CD1c-positive myeloid dendritic cell (primary cell): ENCODE measurements at regions not wholly inside any gene's neighbourhood (a gene's known extent, or its start where the extent isn't known, plus 50 kb on each side); places are given as distances from the start of the nearest gene placed in this dataset.

Experiments used
- DNase-seq: peaks from one replicate; pipeline ENCODE4 v3.0.0-alpha.2; 2016; ENCODE audit errors: extremely low spot score

DNA sequence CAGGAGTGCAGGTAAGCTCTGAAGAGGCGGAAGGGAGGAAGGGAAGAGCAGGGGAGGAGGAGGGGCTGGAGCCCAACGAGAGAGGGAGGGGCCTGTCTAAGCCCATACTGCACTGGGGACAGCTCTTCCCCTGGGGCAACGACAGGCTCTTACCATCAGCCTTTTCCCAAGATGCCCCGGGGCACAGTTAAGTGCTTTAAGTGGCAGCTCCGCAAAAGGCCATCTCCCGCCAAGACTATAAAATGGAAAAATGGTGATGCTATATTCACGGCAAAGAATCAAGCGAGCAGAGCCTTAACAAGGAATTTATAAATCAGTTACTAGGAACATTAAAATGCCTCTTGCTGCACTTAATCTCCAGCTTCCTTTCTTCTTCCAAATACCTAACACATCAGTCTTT, 110.2 kb upstream of the NLRP1 start:
- DNase-seq: no peak

DNA sequence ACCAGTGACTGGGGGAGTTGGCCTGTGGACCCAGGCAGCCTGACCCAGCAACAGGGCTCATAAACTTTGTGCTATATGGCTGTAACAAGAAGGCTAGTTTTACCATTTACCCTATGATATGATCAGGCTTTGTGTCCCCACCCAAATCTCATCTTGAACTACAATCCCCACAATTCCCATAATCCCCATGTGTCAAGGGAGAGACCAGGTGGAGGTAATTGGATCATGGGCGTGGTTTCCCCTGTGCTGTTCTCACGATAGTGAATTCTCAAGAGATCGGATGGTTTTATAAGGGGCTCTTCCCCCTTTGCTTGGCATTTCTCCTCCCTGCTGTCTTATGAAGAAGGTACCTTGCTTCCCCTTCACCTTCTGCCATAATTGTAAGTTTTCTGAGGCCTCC, 111.2 kb upstream of the NLRP1 start:
- no peak for DNase-seq

- DNase-seq: no peak
Observed at GRCh38 chr17:5698959-5699358, 114.7 kb upstream of the NLRP1 start.

DNA sequence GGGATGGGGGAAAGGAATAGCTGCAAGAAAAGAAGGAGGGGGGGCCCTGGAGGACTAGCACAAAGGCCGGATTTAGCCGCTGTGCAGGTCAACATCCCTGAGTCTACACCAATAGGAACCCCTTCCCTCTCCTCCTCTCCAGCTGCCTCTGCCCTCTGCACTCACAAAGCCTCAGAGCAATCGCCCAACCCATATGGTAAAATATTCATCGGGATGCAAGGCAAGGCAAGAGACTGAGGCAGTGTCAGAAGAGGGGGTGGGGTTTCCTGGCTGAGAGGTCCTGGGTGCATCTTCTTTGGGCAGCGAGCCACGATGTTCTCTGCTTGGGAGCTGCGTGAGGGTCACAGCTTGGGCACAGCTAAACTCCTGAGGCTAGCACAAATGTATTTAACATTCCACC, 115.5 kb upstream of the NLRP1 start:
- DNase-seq: no peak

DNA sequence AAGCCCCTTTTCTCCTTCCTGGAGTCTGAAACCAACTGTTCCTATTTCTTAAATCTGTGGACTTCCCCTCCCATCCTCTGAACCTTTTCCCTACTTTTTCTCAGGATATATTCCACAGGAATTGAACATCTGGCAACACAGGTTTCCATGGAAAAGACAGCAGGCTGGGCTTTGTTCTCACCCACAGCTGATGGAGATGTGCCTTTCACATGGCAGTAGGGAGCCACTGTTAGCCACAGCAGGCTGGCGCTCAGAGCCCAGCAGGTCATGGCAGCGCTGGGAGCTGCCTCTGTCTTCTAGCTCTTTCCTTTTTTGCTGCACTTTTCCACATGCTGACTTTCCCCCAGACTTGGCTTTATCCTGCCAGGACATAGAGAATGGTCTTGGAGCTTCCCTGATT, 116.4 kb upstream of the NLRP1 start:
- DNase-seq: no peak

GRCh38 chr17:5701381-5701780, 117.1 kb upstream of the NLRP1 start:
- DNase-seq: no peak

DNA sequence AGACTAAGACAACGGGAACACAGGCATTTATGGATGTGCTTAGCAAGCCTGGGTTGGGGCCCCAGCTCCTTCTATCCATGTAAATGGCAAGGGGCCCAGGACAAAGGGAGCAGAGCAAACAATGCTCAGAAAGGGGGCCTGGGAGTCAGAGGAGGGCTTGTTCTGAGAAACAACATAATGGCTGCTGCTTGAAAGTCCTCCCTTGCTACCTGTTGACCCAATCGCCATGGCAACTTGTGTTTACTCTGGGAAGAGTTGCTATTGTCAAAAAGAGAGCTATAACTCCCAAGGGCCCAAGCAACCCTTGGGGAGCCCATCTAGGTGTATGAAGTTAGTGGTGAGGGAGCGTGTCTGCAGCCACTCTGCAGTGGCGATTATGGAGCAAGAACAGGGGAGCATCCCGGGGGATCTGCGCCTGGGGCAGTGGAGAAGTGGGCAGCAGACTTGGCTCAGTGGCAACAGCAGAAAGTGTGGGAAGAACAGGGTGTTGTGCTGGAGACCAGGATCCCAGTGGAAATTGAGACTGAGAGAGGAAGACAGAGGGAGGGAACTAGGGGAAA, 118.7 kb upstream of the NLRP1 start:
- DNase-seq: no peak

GRCh38 chr17:5703736-5704135, 119.4 kb upstream of the NLRP1 start:
- no peak for DNase-seq

- DNase-seq: peak; percentile 7
Observed at GRCh38 chr17:5705081-5705875, 121.0 kb upstream of the NLRP1 start.

DNA sequence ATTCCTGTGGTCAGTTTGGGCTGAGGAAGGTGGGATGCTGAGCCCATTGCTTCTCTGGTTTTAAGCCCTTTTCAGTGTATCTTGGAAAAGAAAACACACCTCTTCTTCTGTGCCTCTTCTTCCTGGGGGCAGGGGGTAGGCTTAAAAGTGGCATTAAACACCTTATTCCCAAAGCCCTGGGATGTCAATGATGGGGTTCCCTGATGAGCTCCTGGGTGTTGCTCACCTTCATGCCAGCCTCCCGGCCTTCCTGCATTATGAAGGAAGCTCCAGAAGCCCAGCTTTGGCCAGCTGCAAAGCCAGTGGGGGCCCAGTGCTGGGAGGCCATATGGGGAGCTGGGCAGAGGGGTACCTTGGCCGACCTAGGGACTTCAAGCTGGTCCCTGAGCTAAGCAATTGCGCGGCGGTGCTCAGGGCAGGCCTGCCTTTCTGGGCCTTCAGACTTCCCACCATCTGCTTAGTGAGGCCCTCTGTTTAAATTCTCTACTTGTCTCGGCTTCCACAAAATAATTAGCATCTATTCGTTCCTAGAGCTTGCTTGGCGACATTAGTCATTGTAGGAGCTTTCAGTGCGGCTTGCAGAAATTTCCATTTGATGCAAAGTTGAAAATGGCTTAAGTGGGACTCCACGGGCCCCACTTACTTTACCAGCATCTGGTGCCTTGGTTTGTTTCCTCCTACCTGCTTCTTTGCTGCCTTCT, 121.7 kb upstream of the NLRP1 start:
- DNase-seq: no peak

DNA sequence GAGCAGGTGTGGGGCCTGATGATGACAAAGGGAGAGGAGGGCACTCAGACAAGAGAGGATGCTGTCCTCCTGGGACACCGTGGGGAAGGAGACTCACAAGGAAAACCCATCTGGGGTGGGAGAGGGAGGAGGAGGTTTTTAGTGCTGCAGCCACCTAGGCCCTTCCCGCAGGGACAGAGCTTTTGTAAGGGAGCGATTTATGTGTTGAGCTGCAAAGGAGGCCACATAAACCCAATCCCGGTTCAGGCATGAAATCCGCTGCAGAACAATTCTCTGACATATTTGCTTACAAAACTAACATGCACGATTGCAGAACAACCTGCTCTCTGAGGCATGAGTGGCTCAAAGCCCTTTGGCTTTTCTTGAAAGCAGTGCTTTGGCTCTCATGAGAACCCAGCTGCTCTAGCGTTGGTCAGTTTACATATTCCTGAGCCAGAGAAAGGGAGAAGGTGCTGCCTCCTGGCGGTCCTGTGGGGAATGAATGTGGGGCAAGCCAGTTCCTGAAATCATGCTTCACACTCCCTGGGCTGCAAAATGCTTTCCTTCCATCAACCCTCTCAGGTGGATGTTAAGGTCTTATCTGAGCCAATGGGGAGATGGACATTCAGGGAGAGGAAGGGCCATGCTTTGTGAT, 122.4 kb upstream of the NLRP1 start:
- peak; percentile 69 for DNase-seq

GRCh38 chr17:5707482-5707881, 123.2 kb upstream of the NLRP1 start:
- no peak for DNase-seq

DNA sequence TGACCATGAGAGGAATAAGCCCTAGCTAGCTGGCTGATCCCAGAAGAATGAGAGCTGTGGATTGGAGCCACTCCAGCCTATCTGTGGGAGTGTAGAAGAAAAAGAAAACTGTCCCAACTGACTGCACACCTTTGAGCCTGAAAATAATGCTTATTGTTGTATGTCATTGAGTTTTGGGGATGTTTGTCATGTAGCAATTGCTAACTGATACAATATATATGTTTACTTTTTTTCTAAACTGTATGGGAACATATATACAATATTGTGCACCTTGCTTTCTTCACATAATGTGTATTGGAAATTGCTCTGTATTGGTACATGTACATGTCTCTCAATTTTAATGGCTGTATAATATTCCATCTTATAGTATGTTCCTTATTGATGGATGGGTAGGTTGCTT, 124.0 kb upstream of the NLRP1 start:
- DNase-seq: no peak

GRCh38 chr17:5711344-5711743, 127.0 kb upstream of the NLRP1 start:
- no peak for DNase-seq

DNA sequence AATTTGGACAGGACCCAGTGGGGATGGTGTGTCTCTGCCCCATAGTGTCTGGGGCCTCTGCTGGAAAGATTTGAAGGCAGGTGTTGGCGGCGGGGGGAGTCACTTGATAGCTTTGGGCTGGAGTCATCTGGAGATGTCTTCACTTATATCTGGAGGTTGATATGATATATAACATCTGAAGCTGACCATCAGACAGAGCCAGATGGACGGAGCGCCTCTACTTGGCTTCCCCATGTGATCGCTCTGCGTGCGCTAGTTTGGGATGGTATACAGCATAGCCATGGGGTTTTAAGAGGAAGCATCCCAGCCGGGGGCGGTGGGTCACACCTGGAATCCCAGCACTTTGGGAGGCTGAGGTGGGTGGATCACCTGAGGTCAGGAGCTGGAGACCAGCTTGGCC, 130.7 kb upstream of the NLRP1 start:
- DNase-seq: no peak

GRCh38 chr17:5715478-5715877, 131.2 kb upstream of the NLRP1 start:
- DNase-seq: peak; percentile 87

DNA sequence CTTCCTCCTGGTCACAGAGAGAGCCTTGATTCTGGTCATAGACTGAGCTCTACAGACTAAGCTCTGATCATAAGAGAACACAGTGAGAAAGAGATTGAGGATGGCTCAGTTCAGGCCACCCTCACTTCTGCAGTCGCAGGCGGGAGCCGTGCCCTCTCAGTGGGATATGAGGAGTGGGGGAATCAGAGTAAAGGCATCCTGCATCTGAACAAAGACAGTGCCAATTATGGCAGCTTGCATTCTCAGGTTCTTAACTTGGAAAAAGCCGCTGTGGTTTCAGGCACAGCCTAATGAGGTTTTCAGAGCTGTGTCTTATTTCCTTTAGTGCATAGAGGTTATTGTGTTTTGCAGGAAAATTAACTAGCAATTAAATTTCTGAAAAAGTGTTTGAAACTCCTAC, 134.4 kb upstream of the NLRP1 start:
- no peak for DNase-seq

- no peak for DNase-seq
Observed at GRCh38 chr17:5719976-5720375, 135.7 kb upstream of the NLRP1 start.

DNA sequence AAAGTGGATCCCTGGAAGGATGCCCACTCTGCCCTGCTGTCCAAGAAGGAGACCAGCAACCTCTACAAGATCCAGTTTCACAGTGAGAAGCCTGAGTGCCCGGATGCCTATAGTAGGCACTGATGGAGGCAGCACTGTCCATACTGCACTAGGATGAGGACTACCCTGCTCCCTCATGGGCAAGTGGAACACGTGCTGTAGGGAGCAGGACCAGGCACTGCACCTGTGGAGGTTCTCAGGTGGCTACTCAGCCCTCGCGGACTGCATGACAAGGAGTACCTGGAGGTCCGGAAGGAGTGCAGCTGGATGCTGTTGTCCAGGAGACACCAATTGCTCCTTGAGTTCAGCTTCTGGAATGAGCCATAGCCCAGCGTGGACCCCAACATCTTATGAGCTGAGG, 146.1 kb upstream of the NLRP1 start:
- no peak for DNase-seq

- DNase-seq: no peak
Observed at GRCh38 chr17:5740937-5741336, 156.6 kb upstream of the NLRP1 start.

DNA sequence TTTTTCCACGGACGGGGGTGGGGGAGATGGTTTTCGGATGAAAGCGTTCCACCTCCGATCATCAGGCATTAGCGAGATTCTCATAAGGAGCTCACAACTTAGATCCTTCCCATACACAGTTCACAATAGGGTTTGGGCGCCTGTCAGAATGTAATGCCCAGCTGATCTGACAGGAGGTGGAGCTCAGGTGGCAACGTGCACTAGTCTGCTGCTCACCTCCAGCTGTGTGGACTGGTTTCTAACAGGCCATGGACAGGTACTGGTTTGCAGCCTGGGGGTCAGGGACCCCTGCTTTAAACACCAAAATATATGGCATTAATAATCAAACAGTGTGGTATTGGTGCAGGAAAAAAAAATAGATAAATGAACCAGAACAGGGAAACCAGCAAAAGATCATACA, 157.5 kb upstream of the NLRP1 start:
- DNase-seq: no peak

GRCh38 chr17:5745111-5745813, 161.0 kb upstream of the NLRP1 start:
- DNase-seq: no peak
